ENCODE measurements at regions not wholly inside any gene's neighbourhood (a gene's known extent, or its start where the extent isn't known, plus 50 kb on each side); places are given as distances from the start of the nearest gene placed in this dataset.

DNA sequence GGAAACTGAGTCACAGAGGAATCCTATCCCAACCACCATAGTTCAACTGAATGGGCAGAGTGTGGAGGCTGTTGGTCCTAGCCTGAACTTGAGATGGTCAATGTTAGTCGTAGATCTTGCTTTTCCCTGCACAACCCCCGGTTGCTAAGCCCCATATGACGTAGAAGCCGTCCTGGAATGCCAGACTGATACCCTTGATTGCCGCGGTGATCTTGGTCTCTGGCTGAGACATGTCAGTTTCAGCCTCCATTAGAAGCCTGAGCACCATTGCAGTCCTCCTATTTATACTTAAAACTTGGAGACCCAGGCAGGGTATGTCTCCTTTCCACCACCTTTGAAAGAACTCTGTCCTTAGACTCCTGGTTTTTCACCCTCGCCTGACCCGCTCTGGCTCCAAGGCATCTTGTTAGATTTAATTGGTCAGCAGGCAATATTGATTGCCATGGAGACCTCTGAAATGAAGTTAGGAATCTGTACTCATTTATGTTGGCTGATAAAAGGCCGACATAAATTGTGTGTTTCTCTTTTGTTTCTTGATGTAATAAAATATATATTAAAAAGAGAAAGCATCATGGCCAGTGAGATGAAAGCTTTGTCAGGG lies 53.4 kb downstream of the RPLP1 start:
- no peak for DNase-seq

DNA sequence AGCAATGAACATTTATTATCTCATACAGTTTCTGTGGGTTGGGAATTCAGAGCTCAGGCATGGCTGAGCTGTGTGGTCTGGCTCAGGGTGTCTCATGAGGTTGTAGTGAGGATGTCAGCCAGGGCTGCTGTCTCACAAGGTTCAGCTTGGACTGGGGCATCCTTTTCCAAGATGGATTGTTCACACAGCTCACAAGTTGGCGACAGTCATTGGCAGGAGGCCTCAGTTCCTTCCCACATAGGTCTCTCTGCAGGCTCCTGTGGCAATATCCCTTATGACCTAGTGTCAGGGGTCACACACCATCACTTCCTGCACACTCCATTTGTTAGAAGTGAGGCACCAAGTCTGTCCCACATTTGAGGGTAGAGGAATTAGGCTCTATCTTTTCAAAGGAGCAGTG lies 56.0 kb downstream of the RPLP1 start:
- DNase-seq = no peak

DNA sequence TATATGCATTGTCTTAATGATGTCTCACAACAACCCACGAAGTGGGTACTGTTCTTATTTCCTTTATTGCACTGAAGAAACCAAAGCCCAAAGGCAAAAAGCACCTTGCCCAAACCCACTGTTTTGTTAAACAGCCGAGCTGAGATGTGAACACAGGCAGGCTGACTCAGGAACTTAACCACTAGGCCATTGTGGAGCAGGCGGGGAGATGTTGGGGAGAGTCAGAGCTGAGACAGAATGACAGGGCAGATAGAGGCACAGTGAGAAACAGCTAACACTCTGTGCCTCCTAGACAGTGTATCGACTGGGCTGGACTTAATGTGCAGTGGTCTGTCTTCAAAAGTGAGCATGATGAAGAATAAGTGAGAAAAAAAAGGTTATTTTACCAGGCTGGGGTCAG lies 56.5 kb downstream of the RPLP1 start:
- no peak for DNase-seq

DNA sequence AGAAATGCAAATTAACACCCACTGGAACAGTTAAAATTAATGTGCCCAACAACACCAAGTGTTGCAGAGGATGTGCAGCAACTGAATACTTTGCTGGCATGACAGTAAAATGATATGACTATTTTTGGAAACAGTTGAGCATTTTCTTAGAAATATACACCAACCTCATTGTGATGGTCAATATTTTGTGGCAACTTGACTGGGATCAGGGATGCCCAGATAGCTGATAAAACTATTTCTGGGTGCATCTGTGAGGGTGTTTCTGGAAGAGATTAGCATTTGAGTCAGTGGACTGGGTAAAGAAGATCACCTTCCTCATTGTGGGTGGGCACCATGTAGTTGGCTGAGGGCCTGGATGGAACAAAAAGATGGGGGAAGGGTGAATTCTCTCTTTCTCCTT lies 57.9 kb downstream of the RPLP1 start:
- no peak for DNase-seq

DNA sequence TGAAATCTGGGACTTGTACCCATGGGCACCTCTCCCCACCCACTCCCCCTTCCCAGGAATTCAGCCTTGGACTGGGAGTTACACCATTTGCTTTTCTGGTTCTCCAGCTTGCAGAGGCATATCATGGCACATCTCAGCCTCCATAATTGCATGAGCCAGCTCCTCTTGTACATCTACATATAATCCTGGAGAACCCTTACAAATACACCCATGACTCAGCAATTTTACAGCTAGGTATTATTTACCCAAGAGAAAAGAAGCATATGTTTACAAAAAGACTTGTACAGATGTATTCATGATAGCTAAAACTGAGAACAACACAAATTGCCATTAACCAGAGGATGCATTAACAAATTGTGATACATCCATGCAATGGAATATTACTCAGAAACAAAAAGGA lies 58.4 kb downstream of the RPLP1 start:
- no peak for DNase-seq

DNA sequence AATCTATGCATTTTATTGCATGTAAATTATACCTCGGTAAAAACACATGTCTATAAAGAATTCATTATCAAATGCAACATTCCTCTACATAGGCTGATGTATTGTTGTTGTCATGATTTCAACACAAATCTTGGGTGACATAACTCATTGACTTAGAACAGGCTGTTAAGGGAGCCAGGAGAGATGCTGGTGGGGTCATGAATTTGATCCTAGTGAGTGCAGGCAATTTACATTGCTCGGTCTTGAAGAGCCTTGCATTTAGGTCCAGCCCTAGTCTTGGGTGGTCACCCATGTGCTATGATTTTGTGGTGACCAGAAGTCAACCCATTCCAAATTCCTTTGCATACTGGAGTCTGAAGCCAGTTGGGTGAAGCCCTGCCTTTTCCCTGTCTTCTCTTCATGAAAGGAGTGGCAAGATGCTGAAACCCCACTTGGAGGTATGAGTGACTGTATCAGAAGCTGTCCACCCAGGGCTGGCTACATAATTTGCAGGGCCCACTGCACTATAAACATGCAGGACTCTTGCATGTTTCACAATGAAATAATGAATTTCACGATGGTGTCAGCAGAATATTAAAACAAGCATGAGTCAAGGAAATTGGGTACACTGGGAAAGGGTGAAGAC lies 59.2 kb downstream of the RPLP1 start:
- no peak for DNase-seq

DNA sequence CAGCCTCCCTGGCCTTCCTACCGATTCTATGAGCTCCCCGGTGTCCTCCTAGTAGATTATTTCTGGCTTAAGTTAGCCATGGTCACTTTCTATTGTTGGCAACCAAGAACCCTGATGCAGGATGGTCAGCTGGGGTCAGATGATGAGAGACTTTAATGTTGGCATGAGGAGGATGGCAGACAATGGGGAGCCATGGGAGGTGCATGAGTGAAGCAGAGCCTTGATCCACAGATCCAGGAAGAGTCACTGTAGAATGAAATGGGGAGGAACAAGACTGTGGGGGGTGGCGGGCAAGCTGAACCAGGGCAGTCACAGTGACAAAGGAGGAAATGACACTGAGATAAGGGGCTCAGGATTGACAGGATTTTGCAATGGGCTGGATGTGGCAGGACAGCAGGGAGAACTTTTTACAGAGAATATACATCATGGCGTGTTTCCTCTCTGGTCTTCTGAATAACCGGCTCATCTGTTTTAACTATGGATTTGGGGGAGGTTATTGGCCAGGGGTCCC lies 60.9 kb downstream of the RPLP1 start:
- no peak for DNase-seq

DNA sequence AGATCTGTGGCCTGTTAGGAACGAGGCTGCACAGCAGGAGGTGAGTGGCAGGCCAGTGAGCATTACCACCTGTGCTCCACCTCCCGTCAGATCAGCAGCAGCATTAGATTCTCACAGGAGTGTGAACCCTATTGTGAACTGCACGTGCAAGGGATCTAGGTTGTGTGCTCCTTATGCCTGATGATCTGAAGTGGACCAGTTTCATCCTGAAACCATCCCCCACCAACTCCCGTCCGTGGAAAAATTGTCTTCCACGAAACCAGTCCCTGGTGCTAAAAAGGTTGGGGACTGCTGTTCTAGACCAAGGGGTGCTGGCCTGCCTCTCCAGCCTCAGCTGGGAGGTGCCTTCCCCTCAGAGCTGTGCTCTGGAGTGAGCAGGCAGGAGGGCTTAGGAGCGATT lies 61.4 kb downstream of the RPLP1 start:
- DNase-seq = no peak

DNA sequence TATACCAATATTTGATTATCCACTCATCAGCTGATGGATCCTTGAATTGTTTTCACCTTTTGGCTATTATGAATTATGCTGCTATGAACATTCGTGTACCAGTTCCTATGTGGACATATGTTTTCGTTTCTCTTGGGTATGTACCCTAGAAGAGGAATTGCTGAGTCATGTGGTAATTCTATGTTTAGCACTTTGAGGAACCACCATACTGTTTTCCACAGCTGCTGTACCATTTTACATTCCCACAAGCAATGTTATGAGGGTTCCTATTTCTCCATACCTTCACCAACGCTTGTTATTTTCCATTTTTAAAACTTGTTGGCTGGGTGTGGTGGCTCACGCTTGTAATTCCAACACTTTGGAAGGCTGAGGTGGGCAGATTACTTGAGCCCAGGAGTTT lies 62.9 kb downstream of the RPLP1 start:
- DNase-seq = no peak

DNA sequence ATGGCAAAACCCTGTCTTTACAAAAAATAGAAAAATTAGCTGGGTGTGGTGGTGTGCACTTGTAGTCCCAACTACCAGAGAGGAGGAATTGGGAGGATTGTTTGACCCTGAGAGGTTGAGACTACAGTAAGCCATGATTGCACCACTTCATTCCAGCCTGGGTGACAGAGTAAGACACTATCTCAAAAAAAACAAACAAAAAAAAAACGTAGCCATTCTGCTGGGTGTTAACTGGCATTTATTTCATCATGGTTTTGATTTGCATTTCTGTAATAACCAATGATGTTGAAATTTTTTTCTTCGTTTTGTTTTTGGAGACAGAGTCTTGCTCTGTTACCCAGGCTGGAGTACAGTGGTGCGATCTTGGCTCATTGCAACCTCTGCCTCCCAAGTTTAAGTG lies 63.3 kb downstream of the RPLP1 start:
- no peak for DNase-seq

DNA sequence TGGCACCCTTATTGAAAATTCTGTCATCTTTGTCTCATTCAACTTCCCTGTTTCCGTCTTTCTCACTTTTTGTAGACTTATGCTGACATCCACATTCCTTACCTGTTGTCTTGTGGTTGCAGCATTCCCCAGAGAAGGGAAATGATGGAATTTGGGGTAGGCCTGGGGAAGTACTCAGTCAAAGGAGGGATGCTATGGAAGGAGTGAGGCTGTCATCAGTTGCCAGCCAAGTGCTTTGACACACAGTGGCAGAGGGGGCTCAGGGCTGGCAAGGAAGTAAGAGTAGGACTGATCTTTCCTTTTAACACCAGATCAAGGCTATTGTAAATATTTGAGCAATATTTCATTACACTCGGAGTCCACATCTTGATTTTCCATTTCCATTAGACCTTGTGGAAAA lies 64.4 kb downstream of the RPLP1 start:
- no peak for DNase-seq

DNA sequence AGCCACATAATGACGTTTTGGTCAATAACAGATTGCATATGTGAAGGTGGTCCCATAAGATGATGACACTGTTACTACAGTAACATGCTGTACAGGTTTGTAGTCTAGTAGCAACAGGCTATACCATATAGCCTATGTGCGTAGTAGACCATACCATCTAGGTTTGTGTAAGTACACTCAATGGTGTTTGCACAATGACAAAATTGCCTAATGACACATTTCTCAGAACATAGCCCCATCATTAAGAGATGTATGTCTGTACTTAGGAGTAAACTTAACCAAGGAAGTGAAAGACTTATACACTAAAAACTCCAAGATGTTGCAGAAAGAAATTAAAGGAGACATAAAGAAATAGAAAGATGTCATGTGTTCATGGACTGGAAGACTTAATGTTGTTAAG lies 66.2 kb downstream of the RPLP1 start:
- DNase-seq = no peak

DNA sequence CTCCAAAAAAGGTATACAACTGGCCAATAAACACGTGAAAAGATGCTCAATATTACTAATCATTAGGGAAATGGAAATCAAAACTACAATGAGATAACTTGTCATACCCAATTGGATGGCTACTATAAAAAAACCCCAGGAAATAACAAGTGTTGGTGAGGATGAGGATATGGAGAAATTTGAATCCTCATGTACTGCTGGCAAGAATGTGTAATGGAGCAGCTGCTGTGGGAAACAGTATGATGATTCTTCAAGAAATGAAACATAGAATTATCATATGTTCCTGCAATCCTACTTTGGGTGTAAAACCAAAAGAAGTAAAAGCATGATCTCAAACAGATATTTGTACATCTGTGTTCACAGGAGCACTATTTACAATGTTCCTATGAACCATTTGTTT lies 67.4 kb downstream of the RPLP1 start:
- DNase-seq = no peak

DNA sequence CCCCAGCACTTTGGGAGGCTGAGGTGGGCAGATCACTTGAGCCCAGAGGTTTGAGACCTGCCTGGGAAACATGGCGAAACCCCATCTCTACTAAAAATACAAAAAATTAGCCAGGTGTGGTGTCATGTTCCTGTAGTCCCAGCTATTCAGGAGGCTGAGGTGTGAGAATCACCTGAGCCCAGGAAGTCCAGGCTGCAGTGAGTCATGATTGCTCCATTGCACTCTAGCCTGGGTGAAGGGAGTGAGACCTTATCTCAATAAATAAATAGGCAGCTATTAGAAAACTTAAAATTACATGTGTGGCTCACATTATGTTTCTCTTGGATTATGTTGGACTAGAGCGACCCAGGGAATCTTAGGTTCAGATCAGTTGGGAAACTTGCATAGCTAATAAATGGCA lies 69.7 kb downstream of the RPLP1 start:
- DNase-seq = no peak

DNA sequence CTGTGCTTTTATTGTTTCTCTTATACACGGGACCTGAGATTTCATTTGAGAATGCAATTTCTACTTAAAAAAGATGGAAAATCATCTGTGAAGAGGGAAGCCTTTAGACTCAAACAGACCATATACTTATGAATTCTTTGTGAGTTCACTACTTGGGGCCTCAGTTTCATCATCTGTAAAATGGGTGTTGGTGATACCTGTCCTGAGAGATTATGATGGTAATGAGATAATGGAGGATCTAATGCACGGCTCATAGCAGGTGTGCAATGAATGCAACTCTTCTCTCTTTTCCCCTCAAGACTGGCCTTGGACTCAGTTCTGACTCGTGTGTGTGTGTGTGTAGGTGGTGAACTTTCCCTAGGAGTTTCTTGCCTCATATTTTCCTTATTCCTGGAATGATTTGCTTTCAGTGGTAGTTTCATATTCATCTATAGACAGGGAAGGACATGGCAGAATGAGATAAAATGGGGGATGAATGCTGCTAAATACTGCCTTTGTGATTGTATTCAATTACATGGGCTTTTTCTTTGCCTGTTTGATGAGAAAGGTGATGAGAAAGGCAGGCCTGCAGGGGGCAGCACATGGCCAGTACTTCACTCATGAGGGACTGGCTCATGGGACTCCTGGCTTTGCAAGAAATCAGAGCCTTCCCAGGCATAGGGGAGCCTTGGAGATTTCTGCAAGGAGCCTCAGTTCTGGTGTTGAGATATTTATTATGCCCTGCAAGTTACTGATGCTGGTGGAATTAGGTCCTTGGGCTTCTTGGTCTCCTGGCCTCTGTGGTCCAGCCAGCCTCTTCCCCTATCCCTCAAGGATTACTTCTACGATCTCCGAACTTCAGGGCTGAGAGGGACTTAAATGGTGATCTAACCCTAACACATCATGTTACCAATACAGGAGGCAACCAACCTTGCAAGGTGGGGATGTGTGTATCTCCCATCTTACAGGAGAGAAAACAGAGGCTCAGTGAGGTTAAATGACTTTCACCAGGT lies 70.7 kb downstream of the RPLP1 start:
- DNase-seq = peak; percentile 83

DNA sequence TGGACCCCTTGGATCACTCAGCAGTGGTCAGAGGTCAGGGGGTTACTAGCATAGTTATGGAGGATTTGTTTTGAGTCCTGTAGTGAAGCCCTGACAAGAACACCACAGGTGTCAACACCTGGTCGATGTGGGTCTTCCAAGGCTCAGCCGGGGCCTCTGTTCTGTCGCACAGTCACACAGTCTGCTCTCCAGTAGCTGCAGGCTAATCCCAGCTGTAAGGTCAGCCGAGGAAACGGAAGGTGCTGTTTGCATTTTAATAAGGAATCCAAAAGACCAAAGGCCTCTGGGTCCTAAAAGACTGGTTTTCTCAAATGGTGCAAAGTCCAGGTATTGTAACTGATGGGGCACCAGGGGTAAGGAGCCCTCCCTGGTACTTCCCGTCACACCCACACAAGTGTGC lies 71.7 kb downstream of the RPLP1 start:
- no peak for DNase-seq

DNA sequence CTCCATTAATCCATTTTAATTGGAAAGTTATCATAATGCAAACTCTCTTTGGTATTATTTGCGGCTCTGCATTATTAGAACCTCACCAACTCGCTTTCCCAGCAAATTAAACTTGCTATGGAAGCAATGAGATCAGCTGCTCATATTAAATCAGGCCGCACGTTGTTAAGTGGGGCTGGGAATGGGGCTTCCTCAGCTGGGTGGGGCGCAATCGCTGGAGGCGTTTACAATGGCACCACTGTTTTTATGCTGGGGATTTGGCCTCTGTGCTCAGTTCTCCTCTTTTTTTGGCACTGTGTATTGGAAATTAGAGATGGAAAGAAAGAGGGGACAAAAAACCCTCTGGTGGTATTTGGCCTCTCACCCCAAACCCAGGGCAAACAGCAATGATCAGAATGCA lies 72.2 kb downstream of the RPLP1 start:
- no peak for DNase-seq

DNA sequence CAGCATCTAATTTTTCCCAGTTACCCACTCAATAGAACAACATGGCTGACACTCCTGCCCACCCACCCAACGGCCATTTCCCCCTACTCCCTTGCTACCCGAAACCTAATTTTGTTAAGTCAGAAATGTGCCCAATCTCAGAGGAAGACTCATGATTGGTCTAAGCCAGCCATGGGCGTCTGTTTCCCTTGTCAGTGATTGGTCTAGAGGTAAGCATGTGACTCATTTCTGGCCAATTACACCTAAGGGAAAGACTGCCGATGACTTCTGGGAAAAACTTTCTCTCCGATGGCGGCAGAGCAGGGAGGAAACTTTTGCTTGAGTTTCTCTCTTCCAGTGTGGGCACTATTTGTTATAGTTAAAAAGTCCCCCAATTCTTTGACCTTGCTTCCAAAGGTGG lies 72.9 kb downstream of the RPLP1 start:
- no peak for DNase-seq

DNA sequence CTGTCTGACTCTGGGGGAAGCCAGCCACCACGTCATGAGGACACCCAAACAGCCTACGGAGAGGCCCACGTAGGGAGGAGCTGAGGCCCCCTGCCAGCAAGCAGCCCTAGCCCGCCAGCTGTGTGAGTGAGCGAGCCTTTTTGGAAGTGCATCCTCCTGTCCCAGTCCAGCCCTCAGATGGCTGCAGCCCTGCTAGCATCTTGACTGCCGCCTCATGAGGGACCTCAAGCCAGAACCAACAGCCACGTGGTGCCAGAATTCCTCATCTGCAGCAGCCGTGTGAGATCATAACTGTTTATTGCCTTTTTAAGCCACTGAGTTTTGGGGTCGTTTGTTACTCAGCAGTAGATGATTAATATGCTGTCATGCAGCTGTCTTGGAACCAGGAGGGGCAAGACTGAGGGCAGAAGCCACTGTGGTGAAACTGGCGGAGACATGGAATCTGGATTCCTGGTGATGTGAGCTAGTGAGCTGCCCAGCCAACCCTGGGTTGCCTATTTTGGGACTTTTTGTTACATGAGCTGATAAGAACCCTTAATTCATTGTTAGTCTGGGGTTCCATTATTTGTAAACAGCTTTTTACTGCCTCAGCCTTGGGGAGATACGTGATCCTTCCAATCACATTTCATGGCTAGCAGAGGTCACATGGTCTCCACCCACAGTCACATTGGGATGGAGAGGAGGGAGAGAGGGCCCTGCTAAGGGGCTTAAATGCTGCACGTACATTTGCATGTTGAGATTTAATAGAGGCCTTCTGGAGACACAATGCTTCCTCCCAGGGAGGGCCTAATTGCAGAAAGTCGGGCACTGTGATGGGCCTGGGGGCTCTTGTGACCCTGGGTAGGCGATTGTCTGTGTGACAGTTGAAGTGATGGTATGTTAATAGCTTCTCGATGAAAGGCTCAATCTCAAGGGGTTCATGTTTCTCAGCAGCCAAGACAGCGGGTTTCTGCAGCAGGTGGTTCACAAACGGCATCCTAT lies 73.8 kb downstream of the RPLP1 start:
- DNase-seq = no peak

DNA sequence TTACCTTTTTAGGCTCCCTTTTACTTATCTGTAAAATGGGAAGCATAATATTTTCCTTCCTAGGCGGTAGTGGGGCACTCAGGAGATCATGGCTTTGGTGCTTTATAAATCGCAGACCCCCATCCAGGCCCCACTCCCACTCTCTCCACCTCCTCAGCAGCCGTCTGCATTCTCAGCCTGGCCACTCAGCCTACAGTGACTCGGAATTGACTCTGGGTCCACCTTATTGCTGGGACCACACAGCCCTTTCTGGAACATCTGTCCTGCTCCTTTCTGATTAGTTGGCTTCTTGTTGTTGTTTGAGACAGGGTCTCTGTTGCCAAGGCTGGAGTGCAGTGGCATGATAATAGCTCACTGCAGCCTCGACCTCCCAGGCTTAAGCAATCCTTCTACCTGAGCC lies 76.5 kb downstream of the RPLP1 start:
- DNase-seq = no peak

DNA sequence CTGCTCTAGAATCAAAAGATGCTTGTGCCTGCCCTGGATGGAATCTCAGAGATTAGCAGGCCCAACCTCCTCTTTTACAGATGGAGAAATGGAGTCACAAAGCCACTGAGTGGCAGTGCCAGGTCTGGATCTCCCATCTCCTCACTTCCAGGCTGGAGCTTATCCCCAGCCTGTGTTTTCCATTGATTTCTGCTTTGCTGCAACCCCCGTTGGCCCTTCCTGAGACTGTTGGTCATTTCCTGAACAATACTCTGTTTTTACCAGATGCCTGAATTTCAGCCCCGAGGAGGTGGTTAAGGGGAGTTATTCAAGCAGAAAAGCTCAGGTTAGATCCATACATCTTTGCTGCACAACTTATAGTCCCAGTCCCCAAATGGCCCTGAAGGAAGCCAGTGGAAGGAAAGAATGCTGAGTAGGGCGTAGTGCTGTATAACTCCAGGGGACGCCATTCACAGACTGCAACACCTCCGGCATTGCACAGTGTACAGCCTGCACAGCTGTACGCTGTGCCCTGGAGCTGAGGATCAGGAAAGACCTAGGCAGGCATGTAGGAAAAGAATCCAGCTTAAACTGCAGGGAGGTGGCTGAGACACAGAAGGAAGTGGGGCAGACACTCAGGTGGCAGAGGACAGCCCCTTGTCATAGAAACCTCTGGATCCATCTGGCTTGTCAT lies 77.5 kb downstream of the RPLP1 start:
- no peak for DNase-seq
